IMR-90 (cell line): ENCODE measurements at regions not wholly inside any gene's neighbourhood (a gene's known extent, or its start where the extent isn't known, plus 50 kb on each side); places are given as distances from the start of the nearest gene placed in this dataset.

ENCODE experiments used
- ATAC-seq: fragments of 200-7000 bp; cut with Tn5 transposase; 2 replicates; pipeline ENCODE4 v1.9.1; 2020; ENCODE audit warnings: low read depth, mild to moderate bottlenecking, moderate library complexity
- BruUV-seq: library from RNA; stranded (reverse); fragments of 400-500 nt; replicated peaks from 2 replicates; lab custom pipeline; 2021; lab: Mats Ljungman, UMichigan
- CTCF ChIA-PET: fragments of 300-600 bp; formaldehyde crosslinking; extraction: SDS; loops from one replicate; lab custom pipeline; 2021; ENCODE audit warnings: antibody characterized with exemption; lab: Yijun Ruan, JAX
- POLR2A ChIA-PET: fragments of 300-600 bp; sonication (Branson Sonifier 250); formaldehyde crosslinking; loops from one replicate; lab custom pipeline; 2022; ENCODE audit warnings: antibody characterized with exemption; ENCODE audit not compliant: unreplicated experiment; lab: Charles Lee
- DNase-seq: peaks from one replicate; pipeline ENCODE4 v3.0.0; 2013
- H2AFZ ChIP-seq: replicated peaks from 2 replicates; pipeline ENCODE3; 2013; ENCODE audit warnings: low read length, mild to moderate bottlenecking; ENCODE audit not compliant: poor library complexity
- H2AK5ac ChIP-seq: 2 replicates; pipeline ENCODE4 v1.6.1; 2013; ENCODE audit warnings: low read depth, low read length, inconsistent platforms
- H2AK9ac ChIP-seq: replicated peaks from 2 replicates; pipeline ENCODE3; 2013; ENCODE audit warnings: mild to moderate bottlenecking, low read depth, low read length, moderate library complexity; ENCODE audit not compliant: poor library complexity
- H2BK120ac ChIP-seq: 2 replicates; pipeline ENCODE4 v1.6.1; 2013; ENCODE audit warnings: low read depth, low read length, inconsistent platforms
- H2BK15ac ChIP-seq: 3 replicates; pipeline ENCODE4 v1.6.1; 2013; ENCODE audit warnings: low read depth, low read length, inconsistent platforms
- H2BK20ac ChIP-seq: 2 replicates; pipeline ENCODE4 v1.6.1; 2013; ENCODE audit warnings: low read depth, mild to moderate bottlenecking, inconsistent platforms, low read length, moderate library complexity
- H2BK5ac ChIP-seq: 2 replicates; pipeline ENCODE4 v1.6.1; 2013; ENCODE audit warnings: mild to moderate bottlenecking, low read depth, low read length, inconsistent platforms; ENCODE audit not compliant: poor library complexity, severe bottlenecking
- H3K14ac ChIP-seq: replicated peaks from 2 replicates; pipeline ENCODE4 v1.6.1; 2013; ENCODE audit warnings: low read depth, low read length, inconsistent platforms
- H3K18ac ChIP-seq: 2 replicates; pipeline ENCODE4 v1.6.1; 2013; ENCODE audit warnings: low read depth, low read length, control low read depth
- H3K23ac ChIP-seq: 2 replicates; pipeline ENCODE4 v1.6.1; 2013; ENCODE audit warnings: low read depth, low read length, inconsistent platforms
- H3K27ac ChIP-seq: 2 replicates; pipeline ENCODE4 v1.5.1; 2013; ENCODE audit warnings: mild to moderate bottlenecking, control low read depth, low read length; ENCODE audit not compliant: insufficient read depth
- H3K27me3 ChIP-seq: 2 replicates; pipeline ENCODE4 v1.6.1; 2013; ENCODE audit warnings: low read length; ENCODE audit not compliant: control insufficient read depth, insufficient read depth
- H3K36me3 ChIP-seq: 2 replicates; pipeline ENCODE4 v1.6.1; 2013; ENCODE audit warnings: low read length, mixed read lengths; ENCODE audit not compliant: control insufficient read depth, insufficient read depth
- H3K4ac ChIP-seq: 2 replicates; pipeline ENCODE4 v1.6.1; 2013; ENCODE audit warnings: low read depth, low read length, inconsistent platforms
- H3K4me1 ChIP-seq: 2 replicates; pipeline ENCODE4 v1.6.1; 2013; ENCODE audit warnings: low read length, mixed read lengths; ENCODE audit not compliant: control insufficient read depth, insufficient read depth
- H3K4me2 ChIP-seq: 2 replicates; pipeline ENCODE4 v1.6.1; 2013; ENCODE audit warnings: low read depth, mild to moderate bottlenecking, control low read depth, low read length, moderate library complexity
- H3K4me3 ChIP-seq: 2 replicates; pipeline ENCODE4 v1.5.1; 2013; ENCODE audit warnings: low read depth, mild to moderate bottlenecking, control low read depth, low read length, moderate library complexity; ENCODE audit not compliant: insufficient read depth
- H3K56ac ChIP-seq: 2 replicates; pipeline ENCODE4 v1.6.1; 2013; ENCODE audit warnings: low read length, inconsistent platforms; ENCODE audit not compliant: insufficient read depth; ENCODE audit errors: extremely low read depth
- H3K79me1 ChIP-seq, 2 experiments: 2 replicates each; pipeline ENCODE4 v1.6.1; 2013; ENCODE audit warnings: low read length in 2 of 2, inconsistent platforms in 1 of 2, low read depth in 1 of 2
- H3K9ac ChIP-seq: 2 replicates; pipeline ENCODE4 v1.6.1; 2013; ENCODE audit warnings: low read depth, low read length, control low read depth
- H3K9me1 ChIP-seq: 2 replicates; pipeline ENCODE4 v1.6.1; 2013; ENCODE audit warnings: low read length, inconsistent platforms; ENCODE audit not compliant: insufficient read depth
- H3K9me3 ChIP-seq: 2 replicates; pipeline ENCODE4 v1.6.1; 2013; ENCODE audit warnings: low read length; ENCODE audit not compliant: control insufficient read depth, insufficient read depth
- H4K20me1 ChIP-seq: 2 replicates; pipeline ENCODE4 v1.6.1; 2013; ENCODE audit warnings: low read length, inconsistent platforms; ENCODE audit not compliant: insufficient read depth
- H4K5ac ChIP-seq: 2 replicates; pipeline ENCODE4 v1.6.1; 2013; ENCODE audit warnings: mild to moderate bottlenecking, low read depth, low read length, control low read depth
- H4K8ac ChIP-seq, 2 experiments: 2 replicates each; pipeline ENCODE4 v1.6.1; 2013; ENCODE audit warnings: low read depth in 2 of 2, low read length in 2 of 2, control low read depth in 1 of 2, inconsistent platforms in 1 of 2
- H4K91ac ChIP-seq: 2 replicates; pipeline ENCODE4 v1.6.1; 2013; ENCODE audit warnings: low read depth, low read length, inconsistent platforms; ENCODE audit not compliant: insufficient read depth
- BHLHE40 ChIP-seq: fragments of 150-350 bp; IDR thresholded peaks from 2 replicates; pipeline ENCODE4 v1.6.1; 2016; ENCODE audit warnings: mild to moderate bottlenecking, low read depth, low read length
- CEBPB ChIP-seq: IDR thresholded peaks from 2 replicates; pipeline ENCODE4 v1.6.1; 2012; ENCODE audit warnings: low read depth, low read length, improper control_type of control experiment
- CHD1 ChIP-seq: IDR thresholded peaks from 2 replicates; pipeline ENCODE4 v1.6.1; 2012; ENCODE audit warnings: low read depth, low read length, improper control_type of control experiment
- FOS ChIP-seq: fragments of 150-350 bp; IDR thresholded peaks from 2 replicates; pipeline ENCODE4 v1.6.1; 2016; ENCODE audit warnings: low read depth, low read length
- MAFK ChIP-seq: IDR thresholded peaks from 2 replicates; pipeline ENCODE4 v1.6.1; 2012; ENCODE audit warnings: low read depth, low read length, improper control_type of control experiment
- MAZ ChIP-seq: IDR thresholded peaks from 2 replicates; pipeline ENCODE4 v1.6.1; 2012; ENCODE audit warnings: low read depth, mild to moderate bottlenecking, low read length, improper control_type of control experiment, moderate library complexity, borderline replicate concordance
- MXI1 ChIP-seq: IDR thresholded peaks from 2 replicates; pipeline ENCODE4 v1.6.1; 2012; ENCODE audit warnings: low read depth, mild to moderate bottlenecking, low read length, moderate library complexity, borderline replicate concordance
- NFE2L2 ChIP-seq: fragments of 150-350 bp; IDR thresholded peaks from 2 replicates; pipeline ENCODE4 v1.6.1; 2016; ENCODE audit warnings: low read depth, mild to moderate bottlenecking, low read length
- POLR2A ChIP-seq: IDR thresholded peaks from 2 replicates; pipeline ENCODE4 v1.6.1; 2012; ENCODE audit warnings: mild to moderate bottlenecking, low read depth, low read length
- RAD21 ChIP-seq: IDR thresholded peaks from 2 replicates; pipeline ENCODE4 v1.6.1; 2012; ENCODE audit warnings: low read length, improper control_type of control experiment
- RCOR1 ChIP-seq: IDR thresholded peaks from 2 replicates; pipeline ENCODE4 v1.6.1; 2012; ENCODE audit warnings: mild to moderate bottlenecking, low read length, improper control_type of control experiment; ENCODE audit not compliant: insufficient replicate concordance
- RFX5 ChIP-seq: IDR thresholded peaks from 2 replicates; pipeline ENCODE4 v1.8.0; 2012; ENCODE audit warnings: low read depth, mild to moderate bottlenecking, low read length, moderate library complexity
- SMC3 ChIP-seq: fragments of 150-350 bp; IDR thresholded peaks from 2 replicates; pipeline ENCODE4 v1.6.1; 2016; ENCODE audit warnings: low read depth, mild to moderate bottlenecking, antibody characterized with exemption, low read length, moderate library complexity
- WGBS, 2 experiments: methylation state at CpG; one replicate each; pipeline versions ENCODE4 v1.1.5 to v1.1.7; 2013; ENCODE audit warnings: missing lambda C conversion rate in 2 of 2; ENCODE audit not compliant: insufficient read length in 1 of 2; ENCODE audit errors: extremely low coverage in 2 of 2; 5-methylcytosine and 5-hydroxymethylcytosine counted together
- dilution Hi-C: fragments of 300-500 bp; cut with HindIII; formaldehyde crosslinking; loops from one replicate; pipeline ENCODE4 v1.14.3; 2018; ENCODE audit warnings: low sequenced_read_pairs; ENCODE audit not compliant: unreplicated experiment
- in situ Hi-C: fragments of 300-500 bp; cut with MboI; formaldehyde crosslinking; loops from 3 replicates; pipeline ENCODE4 v1.14.3; 2019; ENCODE audit warnings: low sequenced_read_pairs, inconsistent platforms, mixed read lengths
- intact Hi-C: fragments of 100-400 bp; cut with micrococcal nuclease; formaldehyde crosslinking; loops from 2 replicates; pipeline ENCODE4 v1.10.0; 2022
- TF ChIP-seq, protein P1 (sequence below): fragments of 150-350 bp; IDR thresholded peaks from 2 replicates; pipeline ENCODE4 v1.6.1; 2017; ENCODE audit warnings: mild to moderate bottlenecking, antibody characterized with exemption, low read length, low read depth
- TF ChIP-seq, protein P2 (sequence below): conservative IDR thresholded peaks from 2 replicates; pipeline ENCODE4 v1.5.1; 2012; ENCODE audit warnings: mild to moderate bottlenecking, low read depth, low read length, improper control_type of control experiment
- TF ChIP-seq, protein P3 (sequence below): fragments of 150-350 bp; IDR thresholded peaks from 2 replicates; pipeline ENCODE4 v1.6.1; 2016; ENCODE audit warnings: low read depth, mild to moderate bottlenecking, low read length, moderate library complexity, borderline replicate concordance

DNA sequence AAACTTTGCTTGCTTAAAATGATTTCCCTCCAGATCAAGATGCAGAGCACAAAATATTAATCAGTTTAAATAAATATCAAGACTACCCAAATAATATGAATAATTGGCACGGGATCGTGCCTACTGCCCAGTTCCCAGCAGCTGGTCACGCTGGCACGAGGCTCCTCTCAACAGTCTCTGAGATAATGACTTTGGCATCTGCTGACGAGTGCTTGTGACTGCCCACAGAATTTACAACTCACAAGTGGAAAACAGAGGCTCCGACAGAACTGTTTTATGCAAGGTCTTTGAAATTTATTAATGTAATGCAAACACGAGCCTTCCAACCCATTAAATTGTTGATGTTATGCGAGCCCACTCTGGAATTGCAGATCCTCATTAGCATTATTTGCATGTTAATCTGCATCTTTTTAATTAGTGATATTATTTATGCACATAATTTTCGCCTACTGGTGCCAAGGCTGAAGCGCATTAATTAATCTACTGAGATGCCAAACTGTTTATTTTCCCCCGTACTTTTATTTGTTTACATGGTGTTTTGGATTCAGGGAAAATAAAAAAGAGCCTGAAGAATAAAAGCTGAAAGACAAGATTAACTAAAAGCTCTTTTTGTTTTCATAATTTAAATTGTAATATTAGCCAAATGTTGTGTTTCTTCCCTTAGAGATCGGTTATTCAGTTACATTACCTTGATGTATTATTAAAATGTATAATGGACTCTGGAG, 369.3 kb upstream of the IRX1 start:
- no peak overlapping the region for H2BK5ac ChIP-seq
- H2AK5ac ChIP-seq: no peak overlapping the region
- H3K4me1 ChIP-seq: no peaks in the 10 kb centered on the region
- WGBS, 2 experiments: no CpG with 5 or more reads among the region's 12 CpGs
- no peaks in the 10 kb centered on the region for H4K20me1 ChIP-seq
- H3K4me3 ChIP-seq: no peak overlapping the region
- no peak overlapping the region for H4K5ac ChIP-seq
- no peak overlapping the region for H3K9ac ChIP-seq
- peaks cover 39% of the 10 kb centered on the region for H3K9me3 ChIP-seq
- no peak overlapping the region for H2BK120ac ChIP-seq
- no TSS peak for BruUV-seq
- no peak overlapping the region for H3K56ac ChIP-seq
- no peak for ATAC-seq
- no peak overlapping the region for H3K23ac ChIP-seq
- no peak overlapping the region for H3K4me2 ChIP-seq
- H3K4ac ChIP-seq: no peak overlapping the region
- H3K18ac ChIP-seq: no peak overlapping the region
- intact Hi-C loops: no loop called here
- dilution Hi-C loops: no loop called here
- no peak overlapping the region for H2BK20ac ChIP-seq
- no peak overlapping the region for H2AFZ ChIP-seq
- in situ Hi-C loops: no loop called here
- no peak for DNase-seq
- H3K27me3 ChIP-seq: no peaks in the 10 kb centered on the region
- H3K79me1 ChIP-seq: no peaks in the 10 kb centered on the region
- no peaks in the 10 kb centered on the region for H3K36me3 ChIP-seq
- CTCF ChIA-PET: no interaction called here
- POLR2A ChIA-PET: no interaction called here
- H4K8ac ChIP-seq: no peak overlapping the region
- no peak overlapping the region for H3K14ac ChIP-seq
- no peaks in the 10 kb centered on the region for H3K9me1 ChIP-seq
- TF ChIP-seq POLR2A (no peak), CEBPB (no peak), MXI1 (no peak), FOS (no peak), BHLHE40 (no peak), SMC3 (no peak), CHD1 (no peak), RFX5 (no peak), MAZ (no peak), NFE2L2 (no peak), MAFK (no peak), RAD21 (no peak), RCOR1 (no peak)
- TF ChIP-seq, protein P1, sequence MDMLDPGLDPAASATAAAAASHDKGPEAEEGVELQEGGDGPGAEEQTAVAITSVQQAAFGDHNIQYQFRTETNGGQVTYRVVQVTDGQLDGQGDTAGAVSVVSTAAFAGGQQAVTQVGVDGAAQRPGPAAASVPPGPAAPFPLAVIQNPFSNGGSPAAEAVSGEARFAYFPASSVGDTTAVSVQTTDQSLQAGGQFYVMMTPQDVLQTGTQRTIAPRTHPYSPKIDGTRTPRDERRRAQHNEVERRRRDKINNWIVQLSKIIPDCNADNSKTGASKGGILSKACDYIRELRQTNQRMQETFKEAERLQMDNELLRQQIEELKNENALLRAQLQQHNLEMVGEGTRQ: no peak
- TF ChIP-seq, protein P2, sequence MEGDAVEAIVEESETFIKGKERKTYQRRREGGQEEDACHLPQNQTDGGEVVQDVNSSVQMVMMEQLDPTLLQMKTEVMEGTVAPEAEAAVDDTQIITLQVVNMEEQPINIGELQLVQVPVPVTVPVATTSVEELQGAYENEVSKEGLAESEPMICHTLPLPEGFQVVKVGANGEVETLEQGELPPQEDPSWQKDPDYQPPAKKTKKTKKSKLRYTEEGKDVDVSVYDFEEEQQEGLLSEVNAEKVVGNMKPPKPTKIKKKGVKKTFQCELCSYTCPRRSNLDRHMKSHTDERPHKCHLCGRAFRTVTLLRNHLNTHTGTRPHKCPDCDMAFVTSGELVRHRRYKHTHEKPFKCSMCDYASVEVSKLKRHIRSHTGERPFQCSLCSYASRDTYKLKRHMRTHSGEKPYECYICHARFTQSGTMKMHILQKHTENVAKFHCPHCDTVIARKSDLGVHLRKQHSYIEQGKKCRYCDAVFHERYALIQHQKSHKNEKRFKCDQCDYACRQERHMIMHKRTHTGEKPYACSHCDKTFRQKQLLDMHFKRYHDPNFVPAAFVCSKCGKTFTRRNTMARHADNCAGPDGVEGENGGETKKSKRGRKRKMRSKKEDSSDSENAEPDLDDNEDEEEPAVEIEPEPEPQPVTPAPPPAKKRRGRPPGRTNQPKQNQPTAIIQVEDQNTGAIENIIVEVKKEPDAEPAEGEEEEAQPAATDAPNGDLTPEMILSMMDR: no peak
- TF ChIP-seq, protein P3, sequence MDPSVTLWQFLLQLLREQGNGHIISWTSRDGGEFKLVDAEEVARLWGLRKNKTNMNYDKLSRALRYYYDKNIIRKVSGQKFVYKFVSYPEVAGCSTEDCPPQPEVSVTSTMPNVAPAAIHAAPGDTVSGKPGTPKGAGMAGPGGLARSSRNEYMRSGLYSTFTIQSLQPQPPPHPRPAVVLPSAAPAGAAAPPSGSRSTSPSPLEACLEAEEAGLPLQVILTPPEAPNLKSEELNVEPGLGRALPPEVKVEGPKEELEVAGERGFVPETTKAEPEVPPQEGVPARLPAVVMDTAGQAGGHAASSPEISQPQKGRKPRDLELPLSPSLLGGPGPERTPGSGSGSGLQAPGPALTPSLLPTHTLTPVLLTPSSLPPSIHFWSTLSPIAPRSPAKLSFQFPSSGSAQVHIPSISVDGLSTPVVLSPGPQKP: no peak
- H4K91ac ChIP-seq: no peak overlapping the region
- H2AK9ac ChIP-seq: no peak overlapping the region
- no peak overlapping the region for H3K27ac ChIP-seq
- H2BK15ac ChIP-seq: no peak overlapping the region
